GM18519 (cell line): ENCODE measurements at regions not wholly inside any gene's neighbourhood (a gene's known extent, or its start where the extent isn't known, plus 50 kb on each side); places are given as distances from the start of the nearest gene placed in this dataset.

Experiments
- ATAC-seq: cut with Tn5 transposase; IDR thresholded peaks from one replicate; pipeline ENCODE4 v1.9.1; 2021; ENCODE audit warnings: mild to moderate bottlenecking, moderate library complexity; ENCODE audit not compliant: unreplicated experiment, low FRiP score

- no peak for ATAC-seq
These were observed 107.4 kb upstream of the GRIK2 start for GRCh38 chr6:101286146-101286545.

GRCh38 chr6:101290346-101290745 is 103.2 kb upstream of the GRIK2 start:
- no peak for ATAC-seq

GRCh38 chr6:101294051-101294638 is 99.4 kb upstream of the GRIK2 start:
- ATAC-seq = no peak

GRCh38 chr6:101294676-101295075 is 98.8 kb upstream of the GRIK2 start:
- ATAC-seq = no peak

GRCh38 chr6:101296169-101296960 is 97.1 kb upstream of the GRIK2 start:
- ATAC-seq = no peak

GRCh38 chr6:101302593-101302992 is 90.9 kb upstream of the GRIK2 start:
- ATAC-seq = no peak

- no peak for ATAC-seq
These were observed 90.0 kb upstream of the GRIK2 start for GRCh38 chr6:101303495-101303894.

GRCh38 chr6:101312652-101313051 is 80.9 kb upstream of the GRIK2 start:
- ATAC-seq = no peak

GRCh38 chr6:101322921-101323320 is 70.6 kb upstream of the GRIK2 start:
- ATAC-seq = no peak

- no peak for ATAC-seq
These were observed 67.1 kb upstream of the GRIK2 start for GRCh38 chr6:101326411-101326810.

GRCh38 chr6:101341926-101342325 is 51.6 kb upstream of the GRIK2 start:
- ATAC-seq = no peak
